CD4-positive, CD25-positive, alpha-beta regulatory T cell (primary cell): ENCODE measurements at regions not wholly inside any gene's neighbourhood (a gene's known extent, or its start where the extent isn't known, plus 50 kb on each side); places are given as distances from the start of the nearest gene placed in this dataset.
"Not testable (repeated sequence)": the region's sequence is repeated elsewhere in the genome, so short reads cannot be mapped to it uniquely, and the experiment has no call there.

Experiments
- ATAC-seq, 2 donors: fragments of 150-1000 bp; cut with Tn5 transposase; one replicate each; pipeline ENCODE4 v1.10.0; 2021; ENCODE audit warnings: low read depth in 2 of 2, moderate number of reproducible peaks in 2 of 2, moderate library complexity in 1 of 2
- DNase-seq, 3 donors: peaks; one replicate each; pipeline versions ENCODE4 v3.0.0 to v3.0.0-alpha.2; 2012 to 2022; ENCODE audit warnings: mixed read lengths in 1 of 3
- H3K27ac ChIP-seq: one replicate; pipeline ENCODE4 v1.7.0; 2013; ENCODE audit warnings: mild to moderate bottlenecking, low read length; ENCODE audit not compliant: insufficient read depth, poor library complexity, severe bottlenecking
- H3K27me3 ChIP-seq: one replicate; pipeline ENCODE4 v1.7.0; 2013; ENCODE audit warnings: low read length; ENCODE audit not compliant: control insufficient read depth, insufficient read depth
- H3K36me3 ChIP-seq: one replicate; pipeline ENCODE4 v1.7.0; 2013; ENCODE audit warnings: mild to moderate bottlenecking, low read length, moderate library complexity; ENCODE audit not compliant: control insufficient read depth, insufficient read depth
- H3K4me1 ChIP-seq: 2 replicates; pipeline ENCODE4 v1.7.0; 2013; ENCODE audit warnings: mild to moderate bottlenecking, low read length; ENCODE audit not compliant: insufficient read depth, control insufficient read depth, poor library complexity, severe bottlenecking
- H3K4me3 ChIP-seq: one replicate; pipeline ENCODE4 v1.7.0; 2013; ENCODE audit warnings: low read depth, mild to moderate bottlenecking, low read length, moderate library complexity
- H3K9me3 ChIP-seq, 2 experiments: 1 replicate in 1 of 2; 2 replicates in 1 of 2; pipeline ENCODE4 v1.7.0; 2013; ENCODE audit warnings: low read length in 2 of 2, mild to moderate bottlenecking in 1 of 2, moderate library complexity in 1 of 2; ENCODE audit not compliant: control insufficient read depth in 2 of 2
- H3K27ac Mint-ChIP-seq, 3 donors: one replicate each; pipeline ENCODE4 v1.8.0; 2020 to 2022; ENCODE audit warnings: mild to moderate bottlenecking in 3 of 3, mixed read lengths in 3 of 3, moderate library complexity in 2 of 3
- H3K27me3 Mint-ChIP-seq: one replicate; pipeline ENCODE4 v1.8.0; 2022; ENCODE audit warnings: mild to moderate bottlenecking, mixed read lengths
- H3K36me3 Mint-ChIP-seq: one replicate; pipeline ENCODE4 v1.8.0; 2020; ENCODE audit warnings: mixed read lengths
- H3K4me1 Mint-ChIP-seq, 4 donors: one replicate each; pipeline ENCODE4 v1.8.0; 2020 to 2022; ENCODE audit warnings: mixed read lengths in 4 of 4, mild to moderate bottlenecking in 1 of 4
- H3K4me3 Mint-ChIP-seq, 4 donors: one replicate each; pipeline ENCODE4 v1.8.0; 2020 to 2022; ENCODE audit warnings: mild to moderate bottlenecking in 4 of 4, mixed read lengths in 4 of 4, moderate library complexity in 3 of 4
- H3K9me3 Mint-ChIP-seq, 7 donors: one replicate each; pipeline ENCODE4 v1.8.0; 2020 to 2022; ENCODE audit warnings: mixed read lengths in 7 of 7, mild to moderate bottlenecking in 3 of 7, moderate library complexity in 2 of 7

- peaks cover 35% of the 10 kb centered on the region for H3K36me3 Mint-ChIP-seq
- Histone ChIP-seq H3K9me3 (no peaks in the 10 kb centered on the region), H3K4me1 (peaks cover 88% of the 10 kb centered on the region), H3K4me3 (peak overlapping the region; percentile 8), H3K27ac (no peak overlapping the region), H3K36me3 (peaks cover 71% of the 10 kb centered on the region), H3K27me3 (no peaks in the 10 kb centered on the region)
- DNase-seq (no peak), ATAC-seq (no peak)
- peaks cover 2% of the 10 kb centered on the region for H3K27me3 Mint-ChIP-seq
- H3K4me1 Mint-ChIP-seq: peaks cover 35 to 56% (median 50%) of the 10 kb centered on the region in 4 donors
- H3K9me3 Mint-ChIP-seq: no peaks in the 10 kb centered on the region
- no peak overlapping the region for H3K27ac Mint-ChIP-seq
- peak overlapping the region in 1 of 4 donors; percentile 51 for H3K4me3 Mint-ChIP-seq
These were observed 249.9 kb upstream of the MKLN1 start for GRCh38 chr7:131077735-131078134.

GRCh38 chr7:131080754-131081153, 246.9 kb upstream of the MKLN1 start:
- Histone ChIP-seq H3K9me3 (no peaks in the 10 kb centered on the region), H3K4me3 (peak overlapping the region; percentile 34), H3K36me3 (peaks cover 51% of the 10 kb centered on the region), H3K4me1 (peaks cover 73% of the 10 kb centered on the region), H3K27ac (no peak overlapping the region), H3K27me3 (no peaks in the 10 kb centered on the region)
- ATAC-seq: no peak
- Mint-ChIP-seq H3K36me3 (peaks cover 34% of the 10 kb centered on the region), H3K4me3 (no peak overlapping the region), H3K4me1 (peaks cover 37 to 55% (median 51%) of the 10 kb centered on the region in 4 donors), H3K27ac (no peak overlapping the region), H3K27me3 (no peaks in the 10 kb centered on the region), H3K9me3 (no peaks in the 10 kb centered on the region)
- DNase-seq: no peak

GRCh38 chr7:131081308-131081707, 246.4 kb upstream of the MKLN1 start:
- Histone ChIP-seq H3K9me3 (no peaks in the 10 kb centered on the region), H3K27ac (no peak overlapping the region), H3K4me1 (peaks cover 72% of the 10 kb centered on the region), H3K36me3 (peaks cover 48% of the 10 kb centered on the region), H3K27me3 (no peaks in the 10 kb centered on the region), H3K4me3 (peak overlapping the region; percentile 34)
- Mint-ChIP-seq H3K27me3 (no peaks in the 10 kb centered on the region), H3K4me1 (peaks cover 32 to 51% (median 47%) of the 10 kb centered on the region in 4 donors), H3K9me3 (no peaks in the 10 kb centered on the region), H3K4me3 (no peak overlapping the region), H3K27ac (no peak overlapping the region), H3K36me3 (peaks cover 28% of the 10 kb centered on the region)
- DNase-seq (no peak), ATAC-seq (no peak)

GRCh38 chr7:131083781-131084180, 243.9 kb upstream of the MKLN1 start:
- ATAC-seq (no peak), DNase-seq (no peak)
- Mint-ChIP-seq H3K9me3 (no peaks in the 10 kb centered on the region), H3K27me3 (no peaks in the 10 kb centered on the region), H3K4me1 (peaks cover 37 to 65% (median 55%) of the 10 kb centered on the region in 4 donors), H3K36me3 (peaks cover 35% of the 10 kb centered on the region), H3K4me3 (peak overlapping the region in 3 of 4 donors; percentile 66 to 72 (median 69)), H3K27ac (peak overlapping the region in 2 of 3 donors; percentile 44 to 84)
- no peak overlapping the region for H3K27ac ChIP-seq
- no peaks in the 10 kb centered on the region for H3K27me3 ChIP-seq
- H3K4me1 ChIP-seq: peaks cover 66% of the 10 kb centered on the region
- peak overlapping the region; percentile 29 for H3K4me3 ChIP-seq
- peaks cover 49% of the 10 kb centered on the region for H3K36me3 ChIP-seq
- no peaks in the 10 kb centered on the region for H3K9me3 ChIP-seq

GRCh38 chr7:131084336-131084735, 243.3 kb upstream of the MKLN1 start:
- Histone ChIP-seq H3K4me1 (peaks cover 64% of the 10 kb centered on the region), H3K4me3 (peak overlapping the region; percentile 29), H3K36me3 (peaks cover 46% of the 10 kb centered on the region)
- not testable (repeated sequence) for H3K27me3 ChIP-seq, H3K9me3 ChIP-seq, DNase-seq, H3K27me3 Mint-ChIP-seq, ATAC-seq, H3K27ac ChIP-seq, H3K9me3 Mint-ChIP-seq
- peaks cover 37 to 69% (median 59%) of the 10 kb centered on the region in 4 donors for H3K4me1 Mint-ChIP-seq
- H3K27ac Mint-ChIP-seq: peak overlapping the region in 2 of 3 donors; percentile 24 to 57
- H3K4me3 Mint-ChIP-seq: peak overlapping the region in 2 of 4 donors; percentile 5 to 69
- H3K36me3 Mint-ChIP-seq: peaks cover 36% of the 10 kb centered on the region

- H3K4me1 Mint-ChIP-seq: peaks cover 57 to 91% (median 77%) of the 10 kb centered on the region in 4 donors
- H3K9me3 Mint-ChIP-seq: no peaks in the 10 kb centered on the region
- H3K36me3 Mint-ChIP-seq: peaks cover 43% of the 10 kb centered on the region
- H3K27me3 Mint-ChIP-seq: no peaks in the 10 kb centered on the region
- Histone ChIP-seq H3K27me3 (no peaks in the 10 kb centered on the region), H3K27ac (no peak overlapping the region), H3K4me1 (peaks cover 65% of the 10 kb centered on the region), H3K36me3 (peaks cover 45% of the 10 kb centered on the region), H3K9me3 (no peaks in the 10 kb centered on the region), H3K4me3 (peak overlapping the region; percentile 45)
- DNase-seq (no peak), ATAC-seq (no peak)
- peak overlapping the region in 1 of 3 donors; percentile 21 for H3K27ac Mint-ChIP-seq
- peak overlapping the region in 3 of 4 donors; percentile 52 to 69 (median 54) for H3K4me3 Mint-ChIP-seq
These were observed 239.7 kb upstream of the MKLN1 start for GRCh38 chr7:131087756-131088658.

- H3K36me3 ChIP-seq: peaks cover 43% of the 10 kb centered on the region
- Mint-ChIP-seq H3K4me3 (peak overlapping the region in 3 of 4 donors; percentile 19 to 69 (median 39)), H3K4me1 (peaks cover 49 to 88% (median 74%) of the 10 kb centered on the region in 4 donors), H3K27ac (no peak overlapping the region), H3K27me3 (no peaks in the 10 kb centered on the region), H3K36me3 (peaks cover 39% of the 10 kb centered on the region), H3K9me3 (no peaks in the 10 kb centered on the region)
- H3K4me3 ChIP-seq: peak overlapping the region; percentile 50
- no peak overlapping the region for H3K27ac ChIP-seq
- no peaks in the 10 kb centered on the region for H3K9me3 ChIP-seq
- H3K4me1 ChIP-seq: peaks cover 64% of the 10 kb centered on the region
- DNase-seq (no peak), ATAC-seq (no peak)
- H3K27me3 ChIP-seq: no peaks in the 10 kb centered on the region
These were observed 237.5 kb upstream of the MKLN1 start for GRCh38 chr7:131090188-131090587.
